ENCODE measurements at regions not wholly inside any gene's neighbourhood (a gene's known extent, or its start where the extent isn't known, plus 50 kb on each side); places are given as distances from the start of the nearest gene placed in this dataset.

DNA sequence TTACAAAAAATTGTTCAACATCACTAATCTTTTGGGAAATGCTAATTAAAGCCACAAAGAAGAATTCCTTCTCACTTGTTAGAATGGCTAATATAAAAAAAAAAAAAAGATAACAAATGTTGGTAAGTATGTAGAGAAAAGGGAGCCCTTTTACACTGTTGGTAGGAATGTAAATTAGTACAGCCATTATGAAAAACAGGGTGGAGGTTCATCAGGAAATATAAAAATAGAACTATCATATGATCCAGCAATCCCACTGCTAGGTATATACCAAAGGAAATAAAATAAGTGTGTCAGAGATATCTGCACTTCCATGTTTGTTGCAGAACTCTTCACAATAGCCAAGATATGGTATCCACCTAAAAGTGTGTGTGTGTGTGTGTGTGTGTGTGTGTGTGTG, 83.5 kb upstream of the RGMB start:
- no peaks in the 10 kb centered on the region for H3K79me1 ChIP-seq (ENCODE audit: low read depth in 1 of 2, low read length in 2 of 2)
- no peak overlapping the region for H3K4ac ChIP-seq (ENCODE audit: low read depth, low read length)
- H4K91ac ChIP-seq (ENCODE audit: insufficient read depth, low read depth, low read length): no peak overlapping the region
- H2BK15ac ChIP-seq (ENCODE audit: low read depth, low read length): no peak overlapping the region
- dilution Hi-C loops (cut with HindIII; ENCODE audit: low sequenced_read_pairs, unreplicated experiment): no loop called here
- no peak overlapping the region for H3K9ac ChIP-seq (ENCODE audit: low read depth, low read length)
- no peaks in the 10 kb centered on the region for H3K4me1 ChIP-seq (ENCODE audit: control insufficient read depth, insufficient read depth, low read length)
- intact Hi-C loops (cut with micrococcal nuclease): no loop called here
- no peaks in the 10 kb centered on the region for H3K36me3 ChIP-seq (ENCODE audit: control insufficient read depth, insufficient read depth, low read length)
- H2BK5ac ChIP-seq (ENCODE audit: low read depth, low read length, poor library complexity, severe bottlenecking): no peak overlapping the region
- no peaks in the 10 kb centered on the region for H3K27me3 ChIP-seq (ENCODE audit: control insufficient read depth, insufficient read depth, low read length)
- no peak for TF ChIP-seq CTCF (conservative IDR thresholded peaks at IDR 0.05; ENCODE audit: low read depth, low read length)
- TF ChIP-seq RCOR1 (IDR thresholded peaks at IDR 0.05; ENCODE audit: insufficient replicate concordance, low read length): no peak
- no peaks in the 10 kb centered on the region for H3K9me1 ChIP-seq (ENCODE audit: insufficient read depth, low read length)
- H3K4me2 ChIP-seq (ENCODE audit: low read depth, low read length): no peak overlapping the region
- no peaks in the 10 kb centered on the region for H4K20me1 ChIP-seq (ENCODE audit: insufficient read depth, low read length)
- H2AK5ac ChIP-seq (ENCODE audit: low read depth, low read length): no peak overlapping the region
- ChIA-PET CTCF (no interaction called here), POLR2A (ENCODE audit: unreplicated experiment) (no interaction called here)
- in situ Hi-C loops (cut with MboI; ENCODE audit: low sequenced_read_pairs): no loop called here
- no peak overlapping the region for H3K23ac ChIP-seq (ENCODE audit: low read depth, low read length)
- no peak overlapping the region for H3K4me3 ChIP-seq (ENCODE audit: insufficient read depth, low read depth, low read length)
- H3K14ac ChIP-seq (replicated peaks; ENCODE audit: low read depth, low read length): no peak overlapping the region
- no peak overlapping the region for H2BK120ac ChIP-seq (ENCODE audit: low read depth, low read length)
- BruUV-seq (replicated peaks): no TSS peak
- no peak overlapping the region for H2AFZ ChIP-seq (replicated peaks; ENCODE audit: low read length, poor library complexity)
- H3K18ac ChIP-seq (ENCODE audit: low read depth, low read length): no peak overlapping the region
- ATAC-seq (ENCODE audit: low read depth) (no peak), DNase-seq (no peak)
- no peak overlapping the region for H3K27ac ChIP-seq (ENCODE audit: insufficient read depth, low read length)
- no peak overlapping the region for H2AK9ac ChIP-seq (replicated peaks; ENCODE audit: low read depth, low read length, poor library complexity)
- H3K56ac ChIP-seq (ENCODE audit: extremely low read depth, insufficient read depth, low read length): no peak overlapping the region
- H2BK20ac ChIP-seq (ENCODE audit: low read depth, low read length): no peak overlapping the region
- peaks cover 6% of the 10 kb centered on the region for H3K9me3 ChIP-seq (ENCODE audit: control insufficient read depth, insufficient read depth, low read length)
- H4K8ac ChIP-seq (ENCODE audit: low read depth in 2 of 2, low read length in 2 of 2): no peak overlapping the region
- no peak overlapping the region for H4K5ac ChIP-seq (ENCODE audit: low read depth, low read length)
